Glomerular visceral epithelial cell (primary cell): ENCODE measurements at regions not wholly inside any gene's neighbourhood (a gene's known extent, or its start where the extent isn't known, plus 50 kb on each side); places are given as distances from the start of the nearest gene placed in this dataset.
A peak's percentile ranks its signal among the peaks of the same experiment; 100 is the strongest.
"Not testable (repeated sequence)": the region's sequence is repeated elsewhere in the genome, so short reads cannot be mapped to it uniquely, and the experiment has no call there.

Source experiments
- DNase-seq: peaks from one replicate; pipeline ENCODE4 v3.0.0-alpha.2; 2016; ENCODE audit errors: extremely low spot score

- DNase-seq = no peak
Observed at GRCh38 chr3:106302451-106303221, 433.8 kb upstream of the CBLB start.

GRCh38 chr3:106303766-106304165 is 435.0 kb upstream of the CBLB start:
- DNase-seq = no peak

GRCh38 chr3:106305127-106305526 is 436.3 kb upstream of the CBLB start:
- DNase-seq = no peak

GRCh38 chr3:106305882-106306435 is 437.1 kb upstream of the CBLB start:
- DNase-seq = no peak

- no peak for DNase-seq
Observed at GRCh38 chr3:106309274-106309673, 440.5 kb upstream of the CBLB start.

- not testable (repeated sequence) for DNase-seq
Observed at GRCh38 chr3:106309798-106310197, 441.0 kb upstream of the CBLB start.

- no peak for DNase-seq
Observed at GRCh38 chr3:106317141-106318055, 448.6 kb upstream of the CBLB start.

- DNase-seq = not testable (repeated sequence)
Observed at GRCh38 chr3:106321438-106321837, 452.6 kb upstream of the CBLB start.

- no peak for DNase-seq
Observed at GRCh38 chr3:106323586-106323985, 454.8 kb upstream of the CBLB start.

GRCh38 chr3:106326941-106327695 is 458.3 kb upstream of the CBLB start:
- DNase-seq = no peak

- no peak for DNase-seq
Observed at GRCh38 chr3:106327696-106328025, 458.8 kb upstream of the CBLB start.

GRCh38 chr3:106328224-106328623 is 459.4 kb upstream of the CBLB start:
- DNase-seq = no peak

- DNase-seq = no peak
Observed at GRCh38 chr3:106329521-106329920, 460.7 kb upstream of the CBLB start.

- no peak for DNase-seq
Observed at GRCh38 chr3:106331636-106332035, 462.8 kb upstream of the CBLB start.

- DNase-seq = no peak
Observed at GRCh38 chr3:106332129-106332528, 463.3 kb upstream of the CBLB start.

GRCh38 chr3:106332884-106333283 is 464.1 kb upstream of the CBLB start:
- DNase-seq = peak; percentile 85

- peak; percentile 55 for DNase-seq
Observed at GRCh38 chr3:106333911-106334618, 465.3 kb upstream of the CBLB start.

- DNase-seq = no peak
Observed at GRCh38 chr3:106336619-106337018, 467.8 kb upstream of the CBLB start.

- DNase-seq = no peak
Observed at GRCh38 chr3:106337116-106337515, 468.3 kb upstream of the CBLB start.

GRCh38 chr3:106338582-106339214 is 469.9 kb upstream of the CBLB start:
- no peak for DNase-seq

- DNase-seq = no peak
Observed at GRCh38 chr3:106339551-106339950, 470.7 kb upstream of the CBLB start.
